K562 (cell line): ENCODE measurements at regions not wholly inside any gene's neighbourhood (a gene's known extent, or its start where the extent isn't known, plus 50 kb on each side); places are given as distances from the start of the nearest gene placed in this dataset.

ENCODE experiments used
- ATAC-seq: fragments of 200-7000 bp; cut with Tn5 transposase; 3 replicates; pipeline ENCODE4 v1.9.1; 2020; ENCODE audit warnings: moderate library complexity
- BruUV-seq: library from RNA; stranded (reverse); fragments of 400-500 nt; replicated peaks from 2 replicates; lab custom pipeline; 2021; lab: Mats Ljungman, UMichigan
- CTCF ChIA-PET: fragments of 300-600 bp; formaldehyde crosslinking; extraction: SDS; loops from one replicate; lab custom pipeline; 2021; ENCODE audit warnings: low intra/inter-chr PET ratio; lab: Yijun Ruan, JAX
- POLR2A ChIA-PET: fragments of 300-600, 350-650 bp; sonication (Branson Sonifier 250); formaldehyde crosslinking; extraction: SDS; loops from one replicate; lab custom pipeline; 2021; ENCODE audit warnings: antibody characterized with exemption, inconsistent platforms; lab: Yijun Ruan, JAX
- DNase-seq, 4 experiments: peaks; one replicate each; pipeline versions ENCODE4 v3.0.0 to v3.0.0-alpha.2; 2011 to 2018; ENCODE audit warnings: low spot score in 3 of 4, mixed read lengths in 3 of 4; ENCODE audit errors: extremely low read depth in 1 of 4
- FAIRE-seq: peaks from 2 replicates; lab custom pipeline; 2011; peaks lifted over from hg19 to GRCh38; lab: Jason Lieb, UNC
- H2AFZ ChIP-seq: 2 replicates; pipeline ENCODE4 v1.6.0; 2011; ENCODE audit warnings: low read depth, low read length, control low read depth, inconsistent platforms
- H3K27ac ChIP-seq: fragments of 200-600 bp; 3 replicates; pipeline ENCODE4 v1.8.0; 2011; ENCODE audit warnings: low read depth, mild to moderate bottlenecking, control low read depth, inconsistent platforms, low read length, moderate library complexity, mixed read lengths; ENCODE audit errors: extremely low read depth
- H3K27me3 ChIP-seq, 2 experiments: fragments of 300-600 bp in 1 of 2; 2 replicates in 1 of 2; 3 replicates in 1 of 2; pipeline versions ENCODE4 v1.6.0 to v1.8.0; 2011; ENCODE audit warnings: inconsistent platforms in 2 of 2, low read length in 2 of 2, mild to moderate bottlenecking in 1 of 2, mixed read lengths in 1 of 2, moderate library complexity in 1 of 2; ENCODE audit not compliant: control insufficient read depth in 2 of 2, insufficient read depth in 2 of 2
- H3K36me3 ChIP-seq: fragments of 300-600 bp; 3 replicates; pipeline ENCODE4 v1.8.0; 2011; ENCODE audit warnings: mild to moderate bottlenecking, low read length, inconsistent platforms; ENCODE audit not compliant: control insufficient read depth, insufficient read depth
- H3K4me1 ChIP-seq, 2 experiments: fragments of 200-600 bp in 1 of 2; replicated peaks in 1 of 2; 2 replicates in 1 of 2; 3 replicates in 1 of 2; pipeline versions ENCODE4 v1.5.1 to v1.8.0; 2011; ENCODE audit warnings: inconsistent platforms in 2 of 2, low read length in 2 of 2, mild to moderate bottlenecking in 1 of 2, mixed read lengths in 1 of 2, moderate library complexity in 1 of 2; ENCODE audit not compliant: control insufficient read depth in 2 of 2, insufficient read depth in 2 of 2
- H3K4me2 ChIP-seq: 2 replicates; pipeline ENCODE4 v1.6.1; 2011; ENCODE audit warnings: low read length, control low read depth, inconsistent platforms, mixed read lengths; ENCODE audit not compliant: insufficient read depth
- H3K4me3 ChIP-seq: fragments of 200-600 bp; sonication (generic), shearing (Covaris generic); 2 replicates; pipeline ENCODE4 v1.5.1; 2016; ENCODE audit warnings: control low read depth, inconsistent platforms
- H3K79me2 ChIP-seq: fragments of 200-600 bp; 3 replicates; pipeline ENCODE4 v1.8.0; 2011; ENCODE audit warnings: low read length, inconsistent platforms; ENCODE audit not compliant: control insufficient read depth, insufficient read depth
- H3K9ac ChIP-seq, 2 experiments: 2 replicates each; pipeline versions ENCODE4 v1.6.0 to v1.6.1; 2011; ENCODE audit warnings: low read depth in 2 of 2, low read length in 2 of 2, control low read depth in 1 of 2, inconsistent platforms in 1 of 2, mild to moderate bottlenecking in 1 of 2, mixed read lengths in 1 of 2; ENCODE audit not compliant: insufficient read depth in 1 of 2
- H3K9me1 ChIP-seq: one replicate; pipeline ENCODE4 v1.6.0; 2011; ENCODE audit warnings: inconsistent platforms, mild to moderate bottlenecking, low read length, moderate library complexity; ENCODE audit not compliant: control insufficient read depth, insufficient read depth
- H3K9me3 ChIP-seq: replicated peaks from 2 replicates; pipeline ENCODE4 v1.5.1; 2011; ENCODE audit warnings: low read depth, low read length, inconsistent platforms; ENCODE audit not compliant: control insufficient read depth, insufficient read depth
- H4K20me1 ChIP-seq: replicated peaks from 2 replicates; pipeline ENCODE4 v1.6.1; 2011; ENCODE audit warnings: low read length, inconsistent platforms, mixed read lengths; ENCODE audit not compliant: control insufficient read depth, insufficient read depth
- CCAR2 ChIP-seq: fragments of 200-400 bp; formaldehyde crosslinking; IDR thresholded peaks from 2 replicates; pipeline ENCODE4 v1.6.1; 2017; ENCODE audit warnings: mild to moderate bottlenecking, low read depth, low read length
- LEF1 ChIP-seq: fragments of 450-650 bp; IDR thresholded peaks from 2 replicates; pipeline ENCODE4 v1.6.1; 2016; ENCODE audit warnings: mild to moderate bottlenecking
- NR2C2 ChIP-seq, 2 experiments: fragments of 200-800 bp in 1 of 2; sonication (Bioruptor generic) in 1 of 2; sonication (generic) in 1 of 2; formaldehyde crosslinking in 1 of 2; IDR thresholded peaks; 2 replicates each; pipeline versions ENCODE4 v1.6.1 to v1.8.0; 2016 to 2022; ENCODE audit warnings: mild to moderate bottlenecking in 1 of 2, missing compliant biosample characterization in 1 of 2, missing genetic modification characterization in 1 of 2, missing genetic modification reagents in 1 of 2
- POLR2G ChIP-seq: fragments of 200-400 bp; formaldehyde crosslinking; IDR thresholded peaks from 2 replicates; pipeline ENCODE4 v1.6.1; 2017; ENCODE audit warnings: low read depth, mild to moderate bottlenecking, antibody characterized with exemption, low read length, moderate library complexity
- SIN3A ChIP-seq, 2 experiments: fragments of 150-350 bp in 1 of 2; IDR thresholded peaks; 2 replicates each; pipeline ENCODE4 v1.6.1; 2011 to 2016; ENCODE audit warnings: borderline replicate concordance in 2 of 2, low read depth in 2 of 2, low read length in 2 of 2, mild to moderate bottlenecking in 2 of 2, moderate library complexity in 2 of 2; ENCODE audit not compliant: control insufficient read depth in 1 of 2
- ZNF79 ChIP-seq: fragments of 250-450 bp; sonication (Bioruptor Pico); IDR thresholded peaks from 2 replicates; pipeline ENCODE4 v1.4.0; 2020; ENCODE audit warnings: low read depth, mild to moderate bottlenecking, moderate library complexity
- ZSCAN32 ChIP-seq: fragments of 450-650 bp; formaldehyde crosslinking; IDR thresholded peaks from 2 replicates; pipeline ENCODE4 v1.4.0; 2020; ENCODE audit warnings: mild to moderate bottlenecking, moderate library complexity
- WGBS: fragments of 100-300 bp; shearing (Covaris generic); methylation state at CpG from one replicate; pipeline ENCODE4 v1.1.6; 2016; ENCODE audit warnings: low coverage, mixed read lengths; ENCODE audit not compliant: insufficient coverage; ENCODE audit errors: missing lambda C conversion rate; 5-methylcytosine and 5-hydroxymethylcytosine counted together
- in situ Hi-C: fragments of 300-500 bp; cut with MboI; formaldehyde crosslinking; loops from 4 replicates; pipeline ENCODE4 v1.15.0; 2018; ENCODE audit warnings: inconsistent platforms, mixed read lengths
- intact Hi-C: fragments of 100-400 bp; cut with micrococcal nuclease; formaldehyde crosslinking; loops from 2 replicates; pipeline ENCODE4 v1.14.2; 2022
- TF ChIP-seq, protein P1 (sequence below): fragments of 450-650 bp; formaldehyde crosslinking; IDR thresholded peaks from 2 replicates; pipeline ENCODE4 v1.4.0; 2022; ENCODE audit warnings: missing genetic modification characterization
- TF ChIP-seq, protein P2 (sequence below): sonication (generic); formaldehyde crosslinking; IDR thresholded peaks from 2 replicates; pipeline ENCODE4 v1.4.0; 2020; ENCODE audit warnings: mild to moderate bottlenecking, missing genetic modification reagents
- TF ChIP-seq, protein P3 (sequence below): fragments of 450-650 bp; IDR thresholded peaks from 2 replicates; pipeline ENCODE4 v1.6.1; 2017; ENCODE audit warnings: antibody characterized with exemption
- TF ChIP-seq, protein P4 (sequence below): sonication (generic); formaldehyde crosslinking; IDR thresholded peaks from 2 replicates; pipeline ENCODE4 v1.8.0; 2022; ENCODE audit warnings: mild to moderate bottlenecking, missing genetic modification reagents

DNA sequence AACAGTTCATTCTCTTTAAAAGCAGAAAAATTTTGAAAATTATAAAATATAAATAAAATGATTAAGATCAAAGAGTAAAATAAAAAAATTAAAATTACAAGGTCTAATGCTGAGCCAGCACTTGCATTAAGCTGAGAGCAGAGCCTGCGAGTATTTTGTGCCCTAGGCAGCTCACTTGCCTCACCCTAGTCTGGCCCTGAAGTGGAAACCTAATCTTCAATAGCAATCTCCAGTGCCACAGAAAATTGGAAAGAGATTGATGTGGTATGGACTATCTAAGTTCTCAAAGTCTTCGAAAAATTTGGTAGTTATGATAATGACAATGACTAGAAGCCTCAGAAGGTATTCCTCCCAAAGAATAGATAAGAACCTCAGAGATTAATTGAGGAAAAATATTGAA is 459.4 kb upstream of the CBLB start:
- Histone ChIP-seq H3K4me3 (no peak overlapping the region), H3K4me2 (no peak overlapping the region), H3K9me3 (no peaks in the 10 kb centered on the region), H4K20me1 (no peaks in the 10 kb centered on the region), H3K9ac (no peak overlapping the region), H3K4me1 (no peaks in the 10 kb centered on the region), H3K27me3 (no peaks in the 10 kb centered on the region), H2AFZ (no peak overlapping the region), H3K9me1 (no peaks in the 10 kb centered on the region), H3K27ac (no peak overlapping the region), H3K36me3 (no peaks in the 10 kb centered on the region), H3K79me2 (no peaks in the 10 kb centered on the region)
- in situ Hi-C loops (no loop called here), intact Hi-C loops (no loop called here)
- no TSS peak for BruUV-seq
- WGBS, result 0% methylated on average over 2 of the region's 2 CpGs
- ATAC-seq, result no peak
- no peak for DNase-seq
- FAIRE-seq, result no peak
- CTCF ChIA-PET, result no interaction called here
- POLR2A ChIA-PET, result no interaction called here
- no peak for TF ChIP-seq LEF1
- TF ChIP-seq, protein P1, sequence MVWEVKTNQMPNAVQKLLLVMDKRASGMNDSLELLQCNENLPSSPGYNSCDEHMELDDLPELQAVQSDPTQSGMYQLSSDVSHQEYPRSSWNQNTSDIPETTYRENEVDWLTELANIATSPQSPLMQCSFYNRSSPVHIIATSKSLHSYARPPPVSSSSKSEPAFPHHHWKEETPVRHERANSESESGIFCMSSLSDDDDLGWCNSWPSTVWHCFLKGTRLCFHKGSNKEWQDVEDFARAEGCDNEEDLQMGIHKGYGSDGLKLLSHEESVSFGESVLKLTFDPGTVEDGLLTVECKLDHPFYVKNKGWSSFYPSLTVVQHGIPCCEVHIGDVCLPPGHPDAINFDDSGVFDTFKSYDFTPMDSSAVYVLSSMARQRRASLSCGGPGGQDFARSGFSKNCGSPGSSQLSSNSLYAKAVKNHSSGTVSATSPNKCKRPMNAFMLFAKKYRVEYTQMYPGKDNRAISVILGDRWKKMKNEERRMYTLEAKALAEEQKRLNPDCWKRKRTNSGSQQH (CRISPR knock-in tag), result no peak
- TF ChIP-seq, protein P2, sequence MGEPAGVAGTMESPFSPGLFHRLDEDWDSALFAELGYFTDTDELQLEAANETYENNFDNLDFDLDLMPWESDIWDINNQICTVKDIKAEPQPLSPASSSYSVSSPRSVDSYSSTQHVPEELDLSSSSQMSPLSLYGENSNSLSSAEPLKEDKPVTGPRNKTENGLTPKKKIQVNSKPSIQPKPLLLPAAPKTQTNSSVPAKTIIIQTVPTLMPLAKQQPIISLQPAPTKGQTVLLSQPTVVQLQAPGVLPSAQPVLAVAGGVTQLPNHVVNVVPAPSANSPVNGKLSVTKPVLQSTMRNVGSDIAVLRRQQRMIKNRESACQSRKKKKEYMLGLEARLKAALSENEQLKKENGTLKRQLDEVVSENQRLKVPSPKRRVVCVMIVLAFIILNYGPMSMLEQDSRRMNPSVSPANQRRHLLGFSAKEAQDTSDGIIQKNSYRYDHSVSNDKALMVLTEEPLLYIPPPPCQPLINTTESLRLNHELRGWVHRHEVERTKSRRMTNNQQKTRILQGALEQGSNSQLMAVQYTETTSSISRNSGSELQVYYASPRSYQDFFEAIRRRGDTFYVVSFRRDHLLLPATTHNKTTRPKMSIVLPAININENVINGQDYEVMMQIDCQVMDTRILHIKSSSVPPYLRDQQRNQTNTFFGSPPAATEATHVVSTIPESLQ, result no peak
- no peak for TF ChIP-seq POLR2G
- no peak for TF ChIP-seq CCAR2
- no peak for TF ChIP-seq SIN3A (IDR thresholded peaks at IDR 0.05; ENCODE audit: borderline replicate concordance in 2 of 2, control insufficient read depth in 1 of 2, low read depth in 2 of 2, low read length in 2 of 2)
- TF ChIP-seq ZSCAN32, result no peak
- TF ChIP-seq, protein P3, sequence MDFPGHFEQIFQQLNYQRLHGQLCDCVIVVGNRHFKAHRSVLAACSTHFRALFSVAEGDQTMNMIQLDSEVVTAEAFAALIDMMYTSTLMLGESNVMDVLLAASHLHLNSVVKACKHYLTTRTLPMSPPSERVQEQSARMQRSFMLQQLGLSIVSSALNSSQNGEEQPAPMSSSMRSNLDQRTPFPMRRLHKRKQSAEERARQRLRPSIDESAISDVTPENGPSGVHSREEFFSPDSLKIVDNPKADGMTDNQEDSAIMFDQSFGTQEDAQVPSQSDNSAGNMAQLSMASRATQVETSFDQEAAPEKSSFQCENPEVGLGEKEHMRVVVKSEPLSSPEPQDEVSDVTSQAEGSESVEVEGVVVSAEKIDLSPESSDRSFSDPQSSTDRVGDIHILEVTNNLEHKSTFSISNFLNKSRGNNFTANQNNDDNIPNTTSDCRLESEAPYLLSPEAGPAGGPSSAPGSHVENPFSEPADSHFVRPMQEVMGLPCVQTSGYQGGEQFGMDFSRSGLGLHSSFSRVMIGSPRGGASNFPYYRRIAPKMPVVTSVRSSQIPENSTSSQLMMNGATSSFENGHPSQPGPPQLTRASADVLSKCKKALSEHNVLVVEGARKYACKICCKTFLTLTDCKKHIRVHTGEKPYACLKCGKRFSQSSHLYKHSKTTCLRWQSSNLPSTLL, result no peak
- TF ChIP-seq, protein P4, sequence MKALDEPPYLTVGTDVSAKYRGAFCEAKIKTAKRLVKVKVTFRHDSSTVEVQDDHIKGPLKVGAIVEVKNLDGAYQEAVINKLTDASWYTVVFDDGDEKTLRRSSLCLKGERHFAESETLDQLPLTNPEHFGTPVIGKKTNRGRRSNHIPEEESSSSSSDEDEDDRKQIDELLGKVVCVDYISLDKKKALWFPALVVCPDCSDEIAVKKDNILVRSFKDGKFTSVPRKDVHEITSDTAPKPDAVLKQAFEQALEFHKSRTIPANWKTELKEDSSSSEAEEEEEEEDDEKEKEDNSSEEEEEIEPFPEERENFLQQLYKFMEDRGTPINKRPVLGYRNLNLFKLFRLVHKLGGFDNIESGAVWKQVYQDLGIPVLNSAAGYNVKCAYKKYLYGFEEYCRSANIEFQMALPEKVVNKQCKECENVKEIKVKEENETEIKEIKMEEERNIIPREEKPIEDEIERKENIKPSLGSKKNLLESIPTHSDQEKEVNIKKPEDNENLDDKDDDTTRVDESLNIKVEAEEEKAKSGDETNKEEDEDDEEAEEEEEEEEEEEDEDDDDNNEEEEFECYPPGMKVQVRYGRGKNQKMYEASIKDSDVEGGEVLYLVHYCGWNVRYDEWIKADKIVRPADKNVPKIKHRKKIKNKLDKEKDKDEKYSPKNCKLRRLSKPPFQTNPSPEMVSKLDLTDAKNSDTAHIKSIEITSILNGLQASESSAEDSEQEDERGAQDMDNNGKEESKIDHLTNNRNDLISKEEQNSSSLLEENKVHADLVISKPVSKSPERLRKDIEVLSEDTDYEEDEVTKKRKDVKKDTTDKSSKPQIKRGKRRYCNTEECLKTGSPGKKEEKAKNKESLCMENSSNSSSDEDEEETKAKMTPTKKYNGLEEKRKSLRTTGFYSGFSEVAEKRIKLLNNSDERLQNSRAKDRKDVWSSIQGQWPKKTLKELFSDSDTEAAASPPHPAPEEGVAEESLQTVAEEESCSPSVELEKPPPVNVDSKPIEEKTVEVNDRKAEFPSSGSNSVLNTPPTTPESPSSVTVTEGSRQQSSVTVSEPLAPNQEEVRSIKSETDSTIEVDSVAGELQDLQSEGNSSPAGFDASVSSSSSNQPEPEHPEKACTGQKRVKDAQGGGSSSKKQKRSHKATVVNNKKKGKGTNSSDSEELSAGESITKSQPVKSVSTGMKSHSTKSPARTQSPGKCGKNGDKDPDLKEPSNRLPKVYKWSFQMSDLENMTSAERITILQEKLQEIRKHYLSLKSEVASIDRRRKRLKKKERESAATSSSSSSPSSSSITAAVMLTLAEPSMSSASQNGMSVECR (CRISPR knock-in tag), result no peak
- no peak for TF ChIP-seq ZNF79 (CRISPR knock-in tag)
- TF ChIP-seq NR2C2 (CRISPR knock-in tag; IDR thresholded peaks at IDR 0.05), result no peak
- TF ChIP-seq NR2C2 (tag; IDR thresholded peaks at IDR 0.05), result no peak
